IPS-20b (cell line): ENCODE measurements at regions not wholly inside any gene's neighbourhood (a gene's known extent, or its start where the extent isn't known, plus 50 kb on each side); places are given as distances from the start of the nearest gene placed in this dataset.
A peak's percentile ranks its signal among the peaks of the same experiment; 100 is the strongest.

Source experiments
- H3K27ac ChIP-seq: one replicate; pipeline ENCODE4 v1.5.1; 2013; ENCODE audit warnings: low read length
- H3K27me3 ChIP-seq: 2 replicates; pipeline ENCODE4 v1.6.1; 2013; ENCODE audit warnings: mild to moderate bottlenecking, low read length, inconsistent platforms; ENCODE audit not compliant: insufficient read depth
- H3K36me3 ChIP-seq: 2 replicates; pipeline ENCODE4 v1.6.1; 2013; ENCODE audit warnings: low read depth, mild to moderate bottlenecking, inconsistent platforms, low read length, moderate library complexity; ENCODE audit not compliant: insufficient read depth
- H3K4me1 ChIP-seq: 2 replicates; pipeline ENCODE4 v1.6.1; 2013; ENCODE audit warnings: mild to moderate bottlenecking, control low read depth, inconsistent platforms, low read length, moderate library complexity; ENCODE audit not compliant: insufficient read depth
- H3K4me3 ChIP-seq: 2 replicates; pipeline ENCODE4 v1.5.1; 2013; ENCODE audit warnings: mild to moderate bottlenecking, low read length, inconsistent platforms
- H3K9ac ChIP-seq: 2 replicates; pipeline ENCODE4 v1.6.1; 2013; ENCODE audit warnings: low read depth, mild to moderate bottlenecking, inconsistent platforms, low read length, moderate library complexity
- H3K9me3 ChIP-seq: 2 replicates; pipeline ENCODE4 v1.6.1; 2013; ENCODE audit warnings: mild to moderate bottlenecking, low read depth, low read length, inconsistent platforms; ENCODE audit not compliant: insufficient read depth

- Histone ChIP-seq H3K36me3 (no peaks in the 10 kb centered on the region), H3K4me3 (no peak overlapping the region), H3K4me1 (peaks cover 8% of the 10 kb centered on the region), H3K9me3 (no peaks in the 10 kb centered on the region), H3K27ac (no peak overlapping the region), H3K27me3 (no peaks in the 10 kb centered on the region), H3K9ac (0 out of 2 replicates have a peak overlapping the region, but pooled peaks have one; percentile 24)
Observed at GRCh38 chr3:153289334-153289808, 127.3 kb downstream of the RAP2B start.

GRCh38 chr3:153290268-153291015 is 128.4 kb downstream of the RAP2B start:
- H3K9me3 ChIP-seq, result no peaks in the 10 kb centered on the region
- H3K9ac ChIP-seq, result no peak overlapping the region
- no peak overlapping the region for H3K4me3 ChIP-seq
- H3K27ac ChIP-seq, result no peak overlapping the region
- no peaks in the 10 kb centered on the region for H3K36me3 ChIP-seq
- no peaks in the 10 kb centered on the region for H3K27me3 ChIP-seq
- H3K4me1 ChIP-seq, result peaks cover 5% of the 10 kb centered on the region

GRCh38 chr3:153291059-153291685 is 129.1 kb downstream of the RAP2B start:
- Histone ChIP-seq H3K27me3 (no peaks in the 10 kb centered on the region), H3K9ac (no peak overlapping the region), H3K36me3 (no peaks in the 10 kb centered on the region), H3K9me3 (no peaks in the 10 kb centered on the region), H3K4me3 (no peak overlapping the region), H3K27ac (no peak overlapping the region), H3K4me1 (peaks cover 5% of the 10 kb centered on the region)

DNA sequence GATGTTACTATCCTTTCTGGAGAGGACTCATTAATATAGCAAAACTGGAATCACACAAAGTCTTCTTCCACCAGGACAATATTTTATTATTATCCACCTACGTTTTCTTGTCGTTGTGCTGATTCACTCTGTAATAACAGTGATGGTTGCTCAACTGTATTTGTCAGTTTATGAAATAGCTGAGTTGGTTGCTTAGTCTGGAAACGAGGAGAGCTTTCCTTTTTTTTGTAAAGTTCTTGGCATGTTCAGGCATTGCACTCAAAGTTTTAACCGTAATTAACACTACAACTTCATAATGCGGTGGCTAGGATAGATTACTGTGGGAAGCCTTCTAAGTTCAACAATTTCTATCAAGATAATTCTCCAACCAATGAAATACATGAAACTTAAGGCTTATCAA is 131.2 kb downstream of the RAP2B start:
- Histone ChIP-seq H3K9ac (no peak overlapping the region), H3K9me3 (no peaks in the 10 kb centered on the region), H3K4me3 (no peak overlapping the region), H3K27me3 (no peaks in the 10 kb centered on the region), H3K36me3 (no peaks in the 10 kb centered on the region), H3K27ac (no peak overlapping the region), H3K4me1 (peaks cover 5% of the 10 kb centered on the region)

GRCh38 chr3:153295901-153296300 is 133.9 kb downstream of the RAP2B start:
- Histone ChIP-seq H3K9ac (no peak overlapping the region), H3K27ac (no peak overlapping the region), H3K9me3 (no peaks in the 10 kb centered on the region), H3K4me1 (no peaks in the 10 kb centered on the region), H3K36me3 (no peaks in the 10 kb centered on the region), H3K4me3 (no peak overlapping the region), H3K27me3 (no peaks in the 10 kb centered on the region)

DNA sequence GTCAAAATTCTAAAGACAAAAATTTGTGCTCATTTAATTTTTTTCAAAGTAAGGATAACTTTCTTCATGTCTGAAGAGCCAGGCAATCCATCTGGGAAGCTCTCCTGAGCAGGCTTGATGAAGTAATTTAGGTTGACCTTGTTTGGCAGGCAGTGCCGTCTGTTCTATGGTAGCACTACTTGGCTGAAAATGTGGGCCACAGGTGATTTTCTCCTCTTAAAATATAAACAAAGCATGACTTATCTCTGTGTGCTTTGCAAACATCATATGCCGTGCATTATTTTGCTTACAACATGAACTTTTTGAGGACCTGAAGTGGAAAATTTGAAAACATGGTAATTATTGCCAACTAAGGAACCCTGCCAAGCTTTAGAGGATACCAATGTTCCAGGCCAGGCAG is 143.2 kb downstream of the RAP2B start:
- no peak overlapping the region for H3K27ac ChIP-seq
- no peaks in the 10 kb centered on the region for H3K4me1 ChIP-seq
- no peaks in the 10 kb centered on the region for H3K36me3 ChIP-seq
- H3K9me3 ChIP-seq, result no peaks in the 10 kb centered on the region
- H3K9ac ChIP-seq, result no peak overlapping the region
- no peaks in the 10 kb centered on the region for H3K27me3 ChIP-seq
- no peak overlapping the region for H3K4me3 ChIP-seq

GRCh38 chr3:153311541-153311940 is 149.5 kb downstream of the RAP2B start:
- Histone ChIP-seq H3K9ac (no peak overlapping the region), H3K4me3 (no peak overlapping the region), H3K36me3 (no peaks in the 10 kb centered on the region), H3K27me3 (no peaks in the 10 kb centered on the region), H3K9me3 (no peaks in the 10 kb centered on the region; the same call in 1 of the 2 replicates), H3K4me1 (no peaks in the 10 kb centered on the region), H3K27ac (no peak overlapping the region)

DNA sequence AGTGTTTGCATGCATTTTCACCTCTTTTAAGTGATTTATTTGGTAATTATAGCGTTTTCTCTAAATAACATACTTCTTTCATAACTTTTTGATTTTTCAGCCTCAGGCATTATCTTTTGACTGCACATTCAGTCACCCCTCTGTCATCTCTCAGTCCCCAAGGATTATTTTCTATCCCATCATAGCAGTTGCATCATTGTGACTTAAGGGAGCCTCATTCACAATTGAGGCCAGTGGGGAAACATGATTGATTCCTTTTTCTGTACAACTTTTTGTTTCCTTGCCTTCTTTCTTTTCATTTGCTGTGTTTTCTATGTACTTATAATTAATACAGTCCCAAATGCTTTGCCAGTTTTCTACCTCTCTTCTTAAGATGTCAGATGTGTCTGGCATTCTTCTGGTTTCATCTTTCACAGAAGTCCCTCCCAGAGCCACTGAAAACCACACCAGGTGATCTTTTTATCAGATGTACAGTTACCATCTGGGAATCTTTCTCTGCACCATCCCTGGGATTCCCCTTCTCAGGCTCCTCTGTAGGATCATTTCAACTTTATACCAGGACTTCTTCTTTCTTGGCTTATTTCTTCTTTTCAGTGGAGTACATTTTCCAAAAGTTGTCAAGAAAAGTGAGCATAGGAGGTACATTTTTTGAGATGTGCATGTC is 151.4 kb downstream of the RAP2B start:
- Histone ChIP-seq H3K4me3 (no peak overlapping the region), H3K4me1 (no peaks in the 10 kb centered on the region), H3K9me3 (no peaks in the 10 kb centered on the region; the same call in 1 of the 2 replicates), H3K9ac (no peak overlapping the region), H3K27me3 (no peaks in the 10 kb centered on the region), H3K36me3 (no peaks in the 10 kb centered on the region), H3K27ac (no peak overlapping the region)

GRCh38 chr3:153314038-153314437 is 152.0 kb downstream of the RAP2B start:
- Histone ChIP-seq H3K9me3 (no peaks in the 10 kb centered on the region; the same call in 1 of the 2 replicates), H3K27ac (no peak overlapping the region), H3K9ac (no peak overlapping the region), H3K36me3 (no peaks in the 10 kb centered on the region), H3K4me3 (no peak overlapping the region), H3K27me3 (no peaks in the 10 kb centered on the region), H3K4me1 (no peaks in the 10 kb centered on the region)

- Histone ChIP-seq H3K4me1 (no peaks in the 10 kb centered on the region), H3K9me3 (no peaks in the 10 kb centered on the region; the same call in 1 of the 2 replicates), H3K27me3 (no peaks in the 10 kb centered on the region), H3K36me3 (no peaks in the 10 kb centered on the region), H3K9ac (no peak overlapping the region), H3K4me3 (no peak overlapping the region), H3K27ac (no peak overlapping the region)
Observed at GRCh38 chr3:153315781-153316180, 153.8 kb downstream of the RAP2B start.

DNA sequence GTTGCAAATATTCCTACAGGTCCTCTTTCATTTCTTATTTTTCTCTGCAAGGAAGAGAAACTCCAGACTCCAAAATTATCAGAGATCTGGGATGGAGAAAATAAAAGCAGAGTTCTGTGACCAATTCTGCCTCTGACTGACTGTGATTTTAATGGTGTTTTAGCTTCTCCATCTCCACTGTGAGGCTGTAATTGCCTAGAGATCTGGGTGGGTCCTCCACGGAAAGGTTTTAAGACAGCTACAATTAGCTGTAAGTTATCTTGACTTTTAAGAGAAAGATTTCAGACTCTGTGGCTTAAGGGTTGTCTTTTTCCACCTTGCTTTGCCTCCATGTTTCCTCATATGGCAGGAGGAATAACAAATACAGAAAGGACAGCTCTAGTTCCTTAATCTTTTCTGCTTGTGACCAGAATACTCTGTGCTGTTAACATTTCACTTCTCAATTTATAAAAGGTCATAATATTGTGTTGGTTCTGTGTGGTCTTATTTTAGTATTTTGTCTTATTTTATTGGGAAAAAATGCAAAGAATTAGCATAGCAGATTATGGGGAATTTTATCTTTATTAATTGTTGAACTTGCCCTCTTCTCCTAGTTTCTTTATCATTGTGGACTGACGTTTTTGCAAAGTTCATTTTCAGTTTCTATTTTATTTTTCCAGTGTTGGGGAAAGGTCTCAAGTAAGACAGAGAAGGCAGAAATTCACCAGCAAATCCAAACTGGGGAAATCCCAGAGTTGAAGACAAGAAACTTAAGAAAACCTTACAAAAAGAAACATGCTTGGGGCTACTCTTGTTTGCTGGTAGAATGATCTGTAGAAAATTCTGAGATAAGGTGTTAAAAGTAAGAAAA is 157.9 kb downstream of the RAP2B start:
- Histone ChIP-seq H3K4me1 (no peaks in the 10 kb centered on the region), H3K9me3 (no peaks in the 10 kb centered on the region; the same call in 1 of the 2 replicates), H3K4me3 (no peak overlapping the region), H3K27ac (no peak overlapping the region), H3K9ac (no peak overlapping the region), H3K27me3 (no peaks in the 10 kb centered on the region), H3K36me3 (no peaks in the 10 kb centered on the region)
